CD14-positive monocyte (primary cell): ENCODE measurements at regions not wholly inside any gene's neighbourhood (a gene's known extent, or its start where the extent isn't known, plus 50 kb on each side); places are given as distances from the start of the nearest gene placed in this dataset.
A peak's percentile ranks its signal among the peaks of the same experiment; 100 is the strongest.

ENCODE experiments used
- DNase-seq, 3 donors: peaks; one replicate each; pipeline ENCODE4 v3.0.0-alpha.2; 2011 to 2022
- H2AFZ ChIP-seq: 2 replicates; pipeline ENCODE4 v1.6.0; 2012; ENCODE audit warnings: mild to moderate bottlenecking, low read depth, low read length, inconsistent platforms; ENCODE audit not compliant: insufficient read depth, poor library complexity, severe bottlenecking
- H3K27ac ChIP-seq, 2 donors: 1 replicate in 1 of 2; 2 replicates in 1 of 2; pipeline ENCODE4 v1.5.1; 2012 to 2013; ENCODE audit warnings: low read length in 2 of 2, control low read depth in 1 of 2, inconsistent platforms in 1 of 2, low read depth in 1 of 2, mild to moderate bottlenecking in 1 of 2
- H3K27me3 ChIP-seq, 2 donors: one replicate each; pipeline versions ENCODE4 v1.6.0 to v1.6.1; 2011 to 2013; ENCODE audit warnings: low read length in 2 of 2; ENCODE audit not compliant: control insufficient read depth in 2 of 2, insufficient read depth in 2 of 2
- H3K36me3 ChIP-seq, 2 donors: replicated peaks in 1 of 2; 1 replicate in 1 of 2; 2 replicates in 1 of 2; pipeline versions ENCODE4 v1.5.1 to v1.6.1; 2012 to 2013; ENCODE audit warnings: low read length in 2 of 2, control low read depth in 1 of 2, inconsistent platforms in 1 of 2, mild to moderate bottlenecking in 1 of 2; ENCODE audit not compliant: insufficient read depth in 2 of 2, control insufficient read depth in 1 of 2
- H3K4me1 ChIP-seq, 2 donors: 1 replicate in 1 of 2; 2 replicates in 1 of 2; pipeline versions ENCODE4 v1.5.1 to v1.6.1; 2012 to 2013; ENCODE audit warnings: low read length in 2 of 2, control low read depth in 1 of 2, inconsistent platforms in 1 of 2, mild to moderate bottlenecking in 1 of 2, moderate library complexity in 1 of 2; ENCODE audit not compliant: insufficient read depth in 2 of 2, control insufficient read depth in 1 of 2
- H3K4me2 ChIP-seq: replicated peaks from 2 replicates; pipeline ENCODE3; 2012; ENCODE audit warnings: low read length, moderate library complexity, mild to moderate bottlenecking; ENCODE audit not compliant: poor library complexity, severe bottlenecking; ENCODE audit errors: extremely low read depth
- H3K4me3 ChIP-seq, 3 experiments: fragments of 200-600 bp in 1 of 3; sonication (generic) in 1 of 3; replicated peaks in 1 of 3; 1 replicate in 2 of 3; 2 replicates in 1 of 3; pipeline ENCODE4 v1.5.1; 2011 to 2013; ENCODE audit warnings: low read length in 3 of 3, mild to moderate bottlenecking in 3 of 3, control low read depth in 2 of 3, low read depth in 2 of 3, inconsistent platforms in 1 of 3, moderate library complexity in 1 of 3
- H3K79me2 ChIP-seq: 2 replicates; pipeline ENCODE4 v1.6.0; 2012; ENCODE audit warnings: mild to moderate bottlenecking, control low read depth, inconsistent platforms, low read length, moderate library complexity; ENCODE audit not compliant: insufficient read depth
- H3K9ac ChIP-seq: 2 replicates; pipeline ENCODE4 v1.6.0; 2017; ENCODE audit warnings: low read length, mild to moderate bottlenecking; ENCODE audit not compliant: insufficient read depth, poor library complexity, severe bottlenecking
- H3K9me3 ChIP-seq, 2 donors: replicated peaks in 1 of 2; 1 replicate in 1 of 2; 2 replicates in 1 of 2; pipeline versions ENCODE4 v1.5.1 to v1.6.1; 2012 to 2013; ENCODE audit warnings: low read length in 2 of 2, control low read depth in 1 of 2; ENCODE audit not compliant: control insufficient read depth in 1 of 2, insufficient read depth in 1 of 2
- H4K20me1 ChIP-seq: 2 replicates; pipeline ENCODE4 v1.6.0; 2012; ENCODE audit warnings: mild to moderate bottlenecking, low read length, control low read depth, moderate library complexity; ENCODE audit not compliant: insufficient read depth
- H3K27ac Mint-ChIP-seq, 7 donors: one replicate each; pipeline ENCODE4 v1.8.0; 2020; ENCODE audit warnings: mild to moderate bottlenecking in 7 of 7, mixed read lengths in 7 of 7, moderate library complexity in 6 of 7, inconsistent platforms in 2 of 7
- H3K27me3 Mint-ChIP-seq, 3 donors: one replicate each; pipeline ENCODE4 v1.8.0; 2021 to 2022; ENCODE audit warnings: low read depth in 3 of 3, mild to moderate bottlenecking in 3 of 3, mixed read lengths in 3 of 3, moderate library complexity in 3 of 3, inconsistent platforms in 1 of 3
- H3K36me3 Mint-ChIP-seq, 2 donors: one replicate each; pipeline ENCODE4 v1.8.0; 2020; ENCODE audit warnings: mixed read lengths in 2 of 2, inconsistent platforms in 1 of 2, mild to moderate bottlenecking in 1 of 2
- H3K4me1 Mint-ChIP-seq: one replicate; pipeline ENCODE4 v1.8.0; 2020; ENCODE audit warnings: mild to moderate bottlenecking, mixed read lengths
- H3K4me3 Mint-ChIP-seq, 2 donors: one replicate each; pipeline ENCODE4 v1.8.0; 2020; ENCODE audit warnings: mild to moderate bottlenecking in 2 of 2, mixed read lengths in 2 of 2, moderate library complexity in 1 of 2
- H3K9me3 Mint-ChIP-seq, 7 donors: one replicate each; pipeline ENCODE4 v1.8.0; 2020 to 2022; ENCODE audit warnings: mixed read lengths in 7 of 7, mild to moderate bottlenecking in 6 of 7, moderate library complexity in 6 of 7, inconsistent platforms in 2 of 7
- CTCF ChIP-seq: fragments of 200-600 bp; IDR thresholded peaks from one replicate; pipeline ENCODE4 v1.8.0; 2022; ENCODE audit warnings: antibody characterized with exemption, mild to moderate bottlenecking
- WGBS: methylation state at CpG from one replicate; pipeline ENCODE4 v1.1.5; 2013; ENCODE audit warnings: missing lambda C conversion rate; ENCODE audit not compliant: insufficient coverage; 5-methylcytosine and 5-hydroxymethylcytosine counted together
- intact Hi-C, 2 donors: fragments of 100-400 bp; cut with micrococcal nuclease; formaldehyde crosslinking; loops; one replicate each; pipeline versions ENCODE4 v1.15.0 to v1.15.1; 2023

GRCh38 chr10:3239920-3240894, 67.6 kb upstream of the PITRM1 start:
- H3K36me3 ChIP-seq, result no peaks in the 10 kb centered on the region
- no peaks in the 10 kb centered on the region for H3K9me3 ChIP-seq
- peaks cover 19 to 23% (median 20%) of the 10 kb centered on the region in 3 donors for H3K27me3 Mint-ChIP-seq
- H3K79me2 ChIP-seq, result no peaks in the 10 kb centered on the region
- intact Hi-C loops, result loop anchor here (1.0 to 5.0 kb wide), 3 partner anchors 1416 to 1527 kb away; no protein-coding TSS in a partner anchor
- H3K27ac Mint-ChIP-seq, result no peak overlapping the region
- no peak for DNase-seq
- peaks cover 0 to 8% of the 10 kb centered on the region in 2 donors for H3K27me3 ChIP-seq
- H3K27ac ChIP-seq, result no peak overlapping the region
- peaks cover 9% of the 10 kb centered on the region for H3K4me1 Mint-ChIP-seq
- peak overlapping the region in 1 of 2 donors; percentile 56 for H3K4me3 Mint-ChIP-seq
- H3K36me3 Mint-ChIP-seq, result no peaks in the 10 kb centered on the region
- peak overlapping the region; percentile 8 for H2AFZ ChIP-seq
- 69% methylated on average over 13 of the region's 30 CpGs for WGBS
- H3K9me3 Mint-ChIP-seq, result peaks cover 0 to 1% (median 0%) of the 10 kb centered on the region in 7 donors
- peak overlapping the region; percentile 30 for H3K4me2 ChIP-seq
- no peaks in the 10 kb centered on the region for H4K20me1 ChIP-seq
- H3K4me1 ChIP-seq, result peaks cover 6 to 8% of the 10 kb centered on the region in 2 donors
- TF ChIP-seq CTCF, result peak; percentile 50
- H3K9ac ChIP-seq, result no peak overlapping the region
- peak overlapping the region in 1 of 3 experiments; percentile 13 for H3K4me3 ChIP-seq

GRCh38 chr10:3239066-3239919, 66.7 kb upstream of the PITRM1 start:
- intact Hi-C loops, result loop anchor here in 1 of 2 donors (1.0 kb wide), 1 partner anchor 1417 kb away; no protein-coding TSS in a partner anchor
- H3K36me3 ChIP-seq, result no peaks in the 10 kb centered on the region
- H3K79me2 ChIP-seq, result no peaks in the 10 kb centered on the region
- no peak overlapping the region for H3K4me3 ChIP-seq
- H3K27ac Mint-ChIP-seq, result peak overlapping the region in 1 of 7 donors; percentile 57
- peaks cover 19 to 21% (median 20%) of the 10 kb centered on the region in 3 donors for H3K27me3 Mint-ChIP-seq
- peaks cover 6 to 8% of the 10 kb centered on the region in 2 donors for H3K4me1 ChIP-seq
- H3K4me1 Mint-ChIP-seq, result peaks cover 9% of the 10 kb centered on the region
- peaks cover 0 to 1% (median 0%) of the 10 kb centered on the region in 7 donors for H3K9me3 Mint-ChIP-seq
- H3K27ac ChIP-seq, result no peak overlapping the region
- H3K27me3 ChIP-seq, result peaks cover 0 to 8% of the 10 kb centered on the region in 2 donors
- H2AFZ ChIP-seq, result no peak overlapping the region
- no peaks in the 10 kb centered on the region for H4K20me1 ChIP-seq
- no peaks in the 10 kb centered on the region for H3K36me3 Mint-ChIP-seq
- H3K4me2 ChIP-seq, result peak overlapping the region; percentile 30
- peak overlapping the region in 1 of 2 donors; percentile 75 for H3K4me3 Mint-ChIP-seq
- H3K9me3 ChIP-seq, result no peaks in the 10 kb centered on the region
- H3K9ac ChIP-seq, result no peak overlapping the region
- WGBS, result 47% methylated on average over 24 of the region's 35 CpGs
- peak; percentile 17 to 54 (median 32) for DNase-seq
- peak; percentile 93 for TF ChIP-seq CTCF
